Neuronal stem cell (in vitro differentiated cells): ENCODE measurements at regions not wholly inside any gene's neighbourhood (a gene's known extent, or its start where the extent isn't known, plus 50 kb on each side); places are given as distances from the start of the nearest gene placed in this dataset.

Experiments
- DNase-seq: peaks from one replicate; pipeline ENCODE4 v3.0.0-alpha.2; 2013; ENCODE audit warnings: low spot score
- H2AFZ ChIP-seq: one replicate; pipeline ENCODE4 v1.6.1; 2013; ENCODE audit warnings: mild to moderate bottlenecking, low read length, inconsistent platforms
- H2AK5ac ChIP-seq: 2 replicates; pipeline ENCODE4 v1.6.1; 2013; ENCODE audit warnings: low read depth, mild to moderate bottlenecking, inconsistent platforms, low read length, moderate library complexity, mixed read lengths
- H2BK120ac ChIP-seq: 2 replicates; pipeline ENCODE4 v1.6.1; 2013; ENCODE audit warnings: low read depth, mild to moderate bottlenecking, inconsistent platforms, low read length, moderate library complexity, mixed read lengths
- H2BK12ac ChIP-seq: one replicate; pipeline ENCODE4 v1.6.1; 2013; ENCODE audit warnings: low read length, inconsistent platforms
- H2BK15ac ChIP-seq: 2 replicates; pipeline ENCODE4 v1.6.1; 2013; ENCODE audit warnings: mild to moderate bottlenecking, low read length, inconsistent platforms, mixed read lengths
- H2BK5ac ChIP-seq: one replicate; pipeline ENCODE4 v1.6.1; 2013; ENCODE audit warnings: inconsistent platforms, mild to moderate bottlenecking, low read length, moderate library complexity
- H3K14ac ChIP-seq: one replicate; pipeline ENCODE4 v1.6.1; 2013; ENCODE audit warnings: low read length, inconsistent platforms
- H3K18ac ChIP-seq: 2 replicates; pipeline ENCODE4 v1.6.1; 2013; ENCODE audit warnings: low read length, inconsistent platforms
- H3K23ac ChIP-seq: 2 replicates; pipeline ENCODE4 v1.6.1; 2013; ENCODE audit warnings: low read depth, mild to moderate bottlenecking, mixed read lengths, low read length, inconsistent platforms; ENCODE audit not compliant: poor library complexity
- H3K27ac ChIP-seq: replicated peaks from 3 replicates; pipeline ENCODE4 v1.5.1; 2013; ENCODE audit warnings: low read length, inconsistent platforms
- H3K27me3 ChIP-seq, 3 experiments: 2 replicates each; pipeline ENCODE4 v1.6.1; 2013; ENCODE audit warnings: low read length in 3 of 3, mild to moderate bottlenecking in 2 of 3, inconsistent platforms in 1 of 3, low read depth in 1 of 3, mixed read lengths in 1 of 3, moderate library complexity in 1 of 3; ENCODE audit not compliant: control insufficient read depth in 3 of 3, insufficient read depth in 3 of 3
- H3K36me3 ChIP-seq, 2 donors: replicated peaks in 1 of 2; 2 replicates each; pipeline ENCODE4 v1.6.1; 2013; ENCODE audit warnings: low read length in 2 of 2; ENCODE audit not compliant: control insufficient read depth in 2 of 2, insufficient read depth in 2 of 2
- H3K4ac ChIP-seq: 2 replicates; pipeline ENCODE4 v1.6.1; 2013; ENCODE audit warnings: inconsistent platforms, mild to moderate bottlenecking, low read length, moderate library complexity
- H3K4me1 ChIP-seq, 2 donors: 1 replicate in 1 of 2; 2 replicates in 1 of 2; pipeline ENCODE4 v1.6.1; 2013; ENCODE audit warnings: low read length in 2 of 2, low read depth in 1 of 2; ENCODE audit not compliant: control insufficient read depth in 2 of 2, insufficient read depth in 1 of 2
- H3K4me2 ChIP-seq: one replicate; pipeline ENCODE4 v1.6.1; 2013; ENCODE audit warnings: mild to moderate bottlenecking, low read length, inconsistent platforms; ENCODE audit not compliant: insufficient read depth, poor library complexity, severe bottlenecking
- H3K4me3 ChIP-seq, 2 donors: 2 replicates each; pipeline ENCODE4 v1.5.1; 2013; ENCODE audit warnings: low read length in 2 of 2, mild to moderate bottlenecking in 2 of 2, inconsistent platforms in 1 of 2, moderate library complexity in 1 of 2
- H3K79me1 ChIP-seq: one replicate; pipeline ENCODE4 v1.6.1; 2013; ENCODE audit warnings: low read depth, mild to moderate bottlenecking, inconsistent platforms, low read length, moderate library complexity
- H3K9ac ChIP-seq: one replicate; pipeline ENCODE4 v1.6.1; 2013; ENCODE audit warnings: mild to moderate bottlenecking, low read depth, low read length, inconsistent platforms; ENCODE audit not compliant: poor library complexity
- H3K9me3 ChIP-seq, 2 donors: replicated peaks in 1 of 2; 2 replicates each; pipeline versions ENCODE3 to v1.6.1; 2013; ENCODE audit warnings: low read length in 2 of 2, mild to moderate bottlenecking in 2 of 2, inconsistent platforms in 1 of 2, low read depth in 1 of 2, mixed read lengths in 1 of 2, moderate library complexity in 1 of 2; ENCODE audit not compliant: control insufficient read depth in 2 of 2, insufficient read depth in 1 of 2
- H4K8ac ChIP-seq: one replicate; pipeline ENCODE4 v1.6.1; 2013; ENCODE audit warnings: low read depth, mild to moderate bottlenecking, inconsistent platforms, low read length, moderate library complexity
- H4K91ac ChIP-seq: one replicate; pipeline ENCODE4 v1.6.1; 2013; ENCODE audit warnings: low read length, low read depth, mild to moderate bottlenecking, inconsistent platforms; ENCODE audit not compliant: poor library complexity
- WGBS, 2 donors: extraction: QIAGEN DNeasy Blood & Tissue Kit; methylation state at CpG; one replicate each; pipeline ENCODE4 v1.1.7; 2013; ENCODE audit warnings: missing lambda C conversion rate in 2 of 2, mixed read lengths in 1 of 2; ENCODE audit not compliant: insufficient read length in 2 of 2, insufficient replicate concordance in 1 of 2; ENCODE audit errors: extremely low coverage in 2 of 2; 5-methylcytosine and 5-hydroxymethylcytosine counted together

DNA sequence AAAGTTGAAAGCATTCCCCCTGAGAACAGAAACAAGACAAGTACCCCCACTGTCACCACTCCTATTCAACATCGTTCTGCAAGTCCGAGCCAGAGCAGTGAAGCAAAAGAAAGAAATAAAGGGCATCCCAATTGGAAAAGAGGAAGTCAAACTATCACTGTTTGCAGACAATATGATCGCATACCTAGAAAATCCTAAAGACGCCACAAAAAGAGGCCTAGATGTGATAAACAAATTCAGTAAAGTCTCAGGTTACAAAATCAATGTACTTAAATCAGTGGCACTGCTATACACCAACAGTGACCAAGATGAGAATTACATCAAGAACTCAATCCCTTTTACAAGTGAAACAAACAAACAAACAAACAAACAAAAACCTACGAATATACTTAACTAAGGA is 87.7 kb upstream of the COCH start:
- WGBS, 2 donors: no CpG with 5 or more reads among the region's 5 CpGs
- H4K8ac ChIP-seq: no peak overlapping the region
- DNase-seq: no peak
- H3K36me3 ChIP-seq: no peaks in the 10 kb centered on the region
- no peak overlapping the region for H2AK5ac ChIP-seq
- H3K79me1 ChIP-seq: no peaks in the 10 kb centered on the region
- H3K4me2 ChIP-seq: no peak overlapping the region
- no peak overlapping the region for H2BK5ac ChIP-seq
- H3K14ac ChIP-seq: no peak overlapping the region
- no peaks in the 10 kb centered on the region for H3K27me3 ChIP-seq
- H3K9ac ChIP-seq: no peak overlapping the region
- H2AFZ ChIP-seq: no peak overlapping the region
- no peak overlapping the region for H2BK15ac ChIP-seq
- H4K91ac ChIP-seq: no peak overlapping the region
- H3K23ac ChIP-seq: no peak overlapping the region
- H3K4ac ChIP-seq: no peak overlapping the region
- H3K4me3 ChIP-seq: no peak overlapping the region
- H3K18ac ChIP-seq: no peak overlapping the region
- H3K4me1 ChIP-seq: no peaks in the 10 kb centered on the region
- H3K27ac ChIP-seq: no peak overlapping the region
- H2BK120ac ChIP-seq: no peak overlapping the region
- no peak overlapping the region for H2BK12ac ChIP-seq
- no peaks in the 10 kb centered on the region for H3K9me3 ChIP-seq

DNA sequence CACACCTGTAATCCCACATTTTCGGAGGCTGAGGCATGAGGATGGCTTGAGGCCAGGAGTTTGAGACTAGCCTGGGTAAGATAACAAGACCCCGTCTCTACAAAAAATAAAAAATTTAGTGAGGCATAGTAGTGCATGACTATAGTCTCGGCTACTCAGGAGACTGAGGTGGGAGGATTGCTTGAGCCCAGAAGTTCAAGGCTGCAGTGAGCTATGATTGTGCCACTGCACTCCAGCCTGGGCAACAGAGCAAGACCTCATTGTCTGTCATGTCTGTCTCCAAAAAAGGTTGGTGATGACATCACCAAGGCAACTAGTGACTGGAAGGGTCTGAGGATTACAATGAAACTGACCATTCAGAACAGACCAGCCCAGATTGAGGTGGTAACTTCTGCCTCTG is 83.5 kb upstream of the COCH start:
- Histone ChIP-seq H3K18ac (no peak overlapping the region), H3K27ac (no peak overlapping the region), H3K9me3 (no peaks in the 10 kb centered on the region), H2BK15ac (no peak overlapping the region), H3K36me3 (no peaks in the 10 kb centered on the region), H2AK5ac (no peak overlapping the region), H4K91ac (no peak overlapping the region), H3K79me1 (no peaks in the 10 kb centered on the region), H2BK120ac (no peak overlapping the region), H2BK5ac (no peak overlapping the region), H3K4me2 (no peak overlapping the region), H2BK12ac (no peak overlapping the region), H3K27me3 (no peaks in the 10 kb centered on the region), H3K9ac (no peak overlapping the region), H3K4me1 (no peaks in the 10 kb centered on the region), H2AFZ (no peak overlapping the region), H3K14ac (no peak overlapping the region), H4K8ac (no peak overlapping the region), H3K4ac (no peak overlapping the region), H3K23ac (no peak overlapping the region), H3K4me3 (no peak overlapping the region)
- DNase-seq: no peak
- no CpG with 5 or more reads among the region's 3 CpGs for WGBS, 2 donors

DNA sequence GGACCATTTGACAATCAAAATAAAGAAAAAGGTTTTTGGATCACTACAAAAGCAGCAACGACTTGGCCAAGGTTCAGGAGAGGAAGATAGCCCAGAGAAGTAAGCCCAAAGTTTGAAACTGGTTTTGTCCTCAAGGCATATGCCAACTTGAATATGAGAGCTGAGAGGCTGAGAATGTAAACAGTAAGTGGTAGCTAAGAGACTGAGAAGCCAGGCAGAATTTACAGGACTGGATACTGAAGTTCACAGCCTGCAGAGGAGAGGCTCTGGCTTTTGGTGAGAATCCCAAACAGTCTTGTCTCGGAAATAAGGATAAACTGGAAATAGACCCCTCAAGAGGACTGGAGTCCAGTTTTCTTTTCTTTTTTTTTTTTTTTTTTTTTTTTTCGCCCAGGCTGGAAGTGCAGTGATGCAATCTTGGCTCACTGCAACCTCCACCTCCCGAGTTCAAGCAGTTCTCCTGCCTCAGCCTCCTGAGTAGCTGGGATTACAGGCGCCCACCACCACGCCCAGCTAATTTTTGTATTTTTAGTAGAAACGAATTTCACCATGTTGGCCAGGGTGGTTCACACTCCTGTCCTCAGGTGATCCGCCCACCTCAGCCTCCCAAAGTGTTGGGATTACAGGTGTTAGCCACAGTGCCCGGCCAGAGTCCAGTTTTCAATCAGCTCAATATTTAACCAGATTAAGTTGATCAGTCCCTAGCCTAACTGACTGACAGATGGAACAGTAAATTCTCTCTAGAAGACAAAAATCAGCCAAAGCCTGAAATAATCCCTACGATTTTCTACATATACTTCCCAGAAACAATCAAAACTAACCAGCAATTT is 82.6 kb upstream of the COCH start:
- no peaks in the 10 kb centered on the region for H3K27me3 ChIP-seq
- no peak overlapping the region for H3K9ac ChIP-seq
- H2BK15ac ChIP-seq: no peak overlapping the region
- WGBS, 2 donors: no CpG with 5 or more reads among the region's 10 CpGs
- no peaks in the 10 kb centered on the region for H3K36me3 ChIP-seq
- H3K4me2 ChIP-seq: no peak overlapping the region
- no peak overlapping the region for H2AK5ac ChIP-seq
- H3K27ac ChIP-seq: no peak overlapping the region
- no peaks in the 10 kb centered on the region for H3K9me3 ChIP-seq
- H4K8ac ChIP-seq: no peak overlapping the region
- H3K4ac ChIP-seq: no peak overlapping the region
- H2AFZ ChIP-seq: no peak overlapping the region
- H3K18ac ChIP-seq: no peak overlapping the region
- H2BK120ac ChIP-seq: no peak overlapping the region
- H3K14ac ChIP-seq: no peak overlapping the region
- H3K4me3 ChIP-seq: no peak overlapping the region
- no peaks in the 10 kb centered on the region for H3K79me1 ChIP-seq
- H3K4me1 ChIP-seq: no peaks in the 10 kb centered on the region
- H3K23ac ChIP-seq: no peak overlapping the region
- no peak overlapping the region for H2BK12ac ChIP-seq
- DNase-seq: no peak
- H4K91ac ChIP-seq: no peak overlapping the region
- no peak overlapping the region for H2BK5ac ChIP-seq

DNA sequence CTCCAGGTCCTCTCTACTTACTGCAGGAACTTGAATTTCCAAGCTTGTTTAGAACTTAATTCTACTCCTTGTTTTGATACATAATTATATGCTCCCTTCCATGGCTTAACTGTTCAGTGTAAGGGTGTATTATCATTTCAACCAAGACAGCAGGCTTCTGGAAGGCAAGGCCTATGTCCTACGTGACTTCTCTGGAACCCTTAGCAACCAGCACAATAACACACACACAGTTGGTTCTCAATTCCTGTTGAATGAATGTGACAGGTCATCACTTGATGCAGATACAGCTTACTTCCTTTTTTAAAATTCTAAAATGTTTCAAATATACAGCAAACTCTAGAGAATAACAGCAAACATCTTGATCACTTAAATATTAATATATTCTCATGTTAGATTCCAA is 77.7 kb upstream of the COCH start:
- H3K9me3 ChIP-seq: no peaks in the 10 kb centered on the region
- H4K8ac ChIP-seq: no peak overlapping the region
- no peak overlapping the region for H4K91ac ChIP-seq
- WGBS, 2 donors: no CpG with 5 or more reads among the region's 1 CpG
- DNase-seq: no peak
- H3K18ac ChIP-seq: no peak overlapping the region
- no peak overlapping the region for H3K4me2 ChIP-seq
- no peak overlapping the region for H2AFZ ChIP-seq
- no peaks in the 10 kb centered on the region for H3K27me3 ChIP-seq
- H2AK5ac ChIP-seq: no peak overlapping the region
- H3K36me3 ChIP-seq: no peaks in the 10 kb centered on the region
- no peak overlapping the region for H2BK120ac ChIP-seq
- no peak overlapping the region for H3K27ac ChIP-seq
- no peak overlapping the region for H3K14ac ChIP-seq
- no peak overlapping the region for H2BK12ac ChIP-seq
- no peaks in the 10 kb centered on the region for H3K4me1 ChIP-seq
- H2BK5ac ChIP-seq: no peak overlapping the region
- H3K4ac ChIP-seq: no peak overlapping the region
- H3K9ac ChIP-seq: no peak overlapping the region
- no peak overlapping the region for H2BK15ac ChIP-seq
- H3K23ac ChIP-seq: no peak overlapping the region
- no peak overlapping the region for H3K4me3 ChIP-seq
- H3K79me1 ChIP-seq: no peaks in the 10 kb centered on the region
